DND-41 (cell line): ENCODE measurements at regions not wholly inside any gene's neighbourhood (a gene's known extent, or its start where the extent isn't known, plus 50 kb on each side); places are given as distances from the start of the nearest gene placed in this dataset.

ENCODE experiments used
- EZH2 ChIP-seq: IDR thresholded peaks from 3 replicates; pipeline ENCODE4 v1.6.1; 2012; ENCODE audit warnings: borderline replicate concordance, low read depth, mild to moderate bottlenecking, moderate library complexity, low read length, inconsistent platforms; ENCODE audit not compliant: severe bottlenecking
- TF ChIP-seq, protein P1 (sequence below): IDR thresholded peaks from 2 replicates; pipeline ENCODE4 v1.5.1; 2012; ENCODE audit warnings: borderline replicate concordance, low read length, moderate library complexity, mild to moderate bottlenecking; ENCODE audit not compliant: poor library complexity, severe bottlenecking; ENCODE audit errors: extremely low read depth

DNA sequence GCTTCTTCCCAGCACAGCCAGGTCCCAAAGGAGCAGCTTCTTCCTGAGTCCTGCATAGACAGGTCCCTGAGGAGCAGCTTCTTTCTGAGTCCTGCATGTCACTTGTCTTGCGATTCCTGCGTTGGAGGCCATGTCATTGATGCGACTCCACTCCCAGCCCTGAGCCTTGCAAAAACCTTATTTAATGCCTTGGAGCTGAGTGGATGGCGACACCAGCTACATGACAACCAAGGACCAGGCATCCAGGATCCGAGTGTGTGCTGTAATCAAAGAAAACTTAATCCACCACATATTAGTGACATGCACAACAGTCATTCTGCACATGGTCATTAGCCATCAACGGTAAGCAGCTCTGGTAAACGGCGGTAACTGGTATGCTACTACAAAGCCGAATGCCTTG, 315.8 kb downstream of the TEX29 start:
- TF ChIP-seq, protein P1, sequence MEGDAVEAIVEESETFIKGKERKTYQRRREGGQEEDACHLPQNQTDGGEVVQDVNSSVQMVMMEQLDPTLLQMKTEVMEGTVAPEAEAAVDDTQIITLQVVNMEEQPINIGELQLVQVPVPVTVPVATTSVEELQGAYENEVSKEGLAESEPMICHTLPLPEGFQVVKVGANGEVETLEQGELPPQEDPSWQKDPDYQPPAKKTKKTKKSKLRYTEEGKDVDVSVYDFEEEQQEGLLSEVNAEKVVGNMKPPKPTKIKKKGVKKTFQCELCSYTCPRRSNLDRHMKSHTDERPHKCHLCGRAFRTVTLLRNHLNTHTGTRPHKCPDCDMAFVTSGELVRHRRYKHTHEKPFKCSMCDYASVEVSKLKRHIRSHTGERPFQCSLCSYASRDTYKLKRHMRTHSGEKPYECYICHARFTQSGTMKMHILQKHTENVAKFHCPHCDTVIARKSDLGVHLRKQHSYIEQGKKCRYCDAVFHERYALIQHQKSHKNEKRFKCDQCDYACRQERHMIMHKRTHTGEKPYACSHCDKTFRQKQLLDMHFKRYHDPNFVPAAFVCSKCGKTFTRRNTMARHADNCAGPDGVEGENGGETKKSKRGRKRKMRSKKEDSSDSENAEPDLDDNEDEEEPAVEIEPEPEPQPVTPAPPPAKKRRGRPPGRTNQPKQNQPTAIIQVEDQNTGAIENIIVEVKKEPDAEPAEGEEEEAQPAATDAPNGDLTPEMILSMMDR, result no peak
- no peak for TF ChIP-seq EZH2
